AG04450 (cell line): ENCODE measurements at regions not wholly inside any gene's neighbourhood (a gene's known extent, or its start where the extent isn't known, plus 50 kb on each side); places are given as distances from the start of the nearest gene placed in this dataset.

ENCODE experiments used
- CTCF ChIA-PET: fragments of 300-600, 350-600 bp; formaldehyde crosslinking; extraction: SDS; loops from one replicate; lab custom pipeline; 2022; ENCODE audit warnings: antibody characterized with exemption, inconsistent platforms; lab: Charles Lee
- POLR2A ChIA-PET: fragments of 350-600 bp; formaldehyde crosslinking; extraction: SDS; loops from one replicate; lab custom pipeline; 2021; ENCODE audit warnings: antibody characterized with exemption, inconsistent platforms; lab: Yijun Ruan, JAX
- DNase-seq: peaks from one replicate; pipeline ENCODE4 v3.0.0-alpha.2; 2011; ENCODE audit warnings: low read depth, low spot score
- H3K27ac ChIP-seq: one replicate; pipeline ENCODE4 v1.5.1; 2012; ENCODE audit warnings: low read depth, low read length, control low read depth
- H3K27me3 ChIP-seq: one replicate; pipeline ENCODE4 v1.6.0; 2012; ENCODE audit warnings: low read length; ENCODE audit not compliant: control insufficient read depth, insufficient read depth
- H3K4me3 ChIP-seq: 2 replicates; pipeline ENCODE4 v1.5.1; 2011; ENCODE audit warnings: mild to moderate bottlenecking, low read depth, low read length, control low read depth
- H3K9me3 ChIP-seq: 2 replicates; pipeline ENCODE4 v1.5.1; 2012; ENCODE audit warnings: low read length; ENCODE audit not compliant: control insufficient read depth, insufficient read depth
- CTCF ChIP-seq: IDR thresholded peaks from 2 replicates; pipeline ENCODE4 v1.5.1; 2011; ENCODE audit warnings: low read depth, low read length, control low read depth, inconsistent platforms

GRCh38 chrX:39596437-39596836 lies 501.3 kb downstream of the BCOR start:
- CTCF ChIA-PET: no interaction called here
- Histone ChIP-seq H3K27ac (no peak overlapping the region), H3K4me3 (no peak overlapping the region), H3K9me3 (no peaks in the 10 kb centered on the region), H3K27me3 (no peaks in the 10 kb centered on the region)
- no peak for DNase-seq
- POLR2A ChIA-PET: no interaction called here
- TF ChIP-seq CTCF: no peak

GRCh38 chrX:39599339-39599738 lies 498.4 kb downstream of the BCOR start:
- Histone ChIP-seq H3K27me3 (no peaks in the 10 kb centered on the region), H3K9me3 (no peaks in the 10 kb centered on the region), H3K27ac (no peak overlapping the region), H3K4me3 (no peak overlapping the region)
- no peak for DNase-seq
- CTCF ChIA-PET: no interaction called here
- no peak for TF ChIP-seq CTCF
- POLR2A ChIA-PET: no interaction called here

GRCh38 chrX:39600222-39600621 lies 497.5 kb downstream of the BCOR start:
- TF ChIP-seq CTCF: no peak
- no peak for DNase-seq
- no peaks in the 10 kb centered on the region for H3K27me3 ChIP-seq
- H3K9me3 ChIP-seq: no peaks in the 10 kb centered on the region
- ChIA-PET POLR2A (no interaction called here), CTCF (no interaction called here)
- no peak overlapping the region for H3K27ac ChIP-seq
- no peak overlapping the region for H3K4me3 ChIP-seq

GRCh38 chrX:39601231-39602177 lies 496.3 kb downstream of the BCOR start:
- CTCF ChIA-PET: no interaction called here
- POLR2A ChIA-PET: no interaction called here
- no peak for DNase-seq
- H3K27ac ChIP-seq: no peak overlapping the region
- no peak overlapping the region for H3K4me3 ChIP-seq
- no peaks in the 10 kb centered on the region for H3K9me3 ChIP-seq
- TF ChIP-seq CTCF: no peak
- no peaks in the 10 kb centered on the region for H3K27me3 ChIP-seq

- no peak overlapping the region for H3K4me3 ChIP-seq
- H3K27me3 ChIP-seq: no peaks in the 10 kb centered on the region
- no peak for DNase-seq
- POLR2A ChIA-PET: no interaction called here
- CTCF ChIA-PET: no interaction called here
- no peak for TF ChIP-seq CTCF
- H3K27ac ChIP-seq: no peak overlapping the region
- H3K9me3 ChIP-seq: no peaks in the 10 kb centered on the region
Measured at GRCh38 chrX:39602195-39602594, 495.6 kb downstream of the BCOR start.
